ENCODE measurements at regions not wholly inside any gene's neighbourhood (a gene's known extent, or its start where the extent isn't known, plus 50 kb on each side); places are given as distances from the start of the nearest gene placed in this dataset.

GRCh38 chr1:71228742-71229365, 148.0 kb upstream of the ZRANB2 start:
- Histone ChIP-seq H3K36me3 (ENCODE audit: control insufficient read depth, insufficient read depth, low read length) (no peaks in the 10 kb centered on the region), H3K9me3 (no peaks in the 10 kb centered on the region), H3K27me3 (replicated peaks; ENCODE audit: control insufficient read depth, insufficient read depth, low read length) (no peaks in the 10 kb centered on the region), H3K4me3 (ENCODE audit: low read depth, low read length) (no peak overlapping the region), H3K4me1 (no peaks in the 10 kb centered on the region)
- ChIA-PET CTCF (no interaction called here), POLR2A (no interaction called here)
- BruUV-seq (replicated peaks), result no TSS peak
- DNase-seq, result no peak
- H3K27ac Mint-ChIP-seq (ENCODE audit: unreplicated experiment), result no peak overlapping the region
- TF ChIP-seq CTCF (IDR thresholded peaks at IDR 0.05; ENCODE audit: insufficient read depth in 1 of 2, low read depth in 1 of 2, low read length in 1 of 2, severe bottlenecking in 1 of 2, unreplicated experiment in 1 of 2), result no peak
- intact Hi-C loops (cut with micrococcal nuclease; ENCODE audit: unreplicated experiment), result no loop called here
- H3K9me3 Mint-ChIP-seq (ENCODE audit: unreplicated experiment), result no peaks in the 10 kb centered on the region
- no peak overlapping the region for H3K4me3 Mint-ChIP-seq (ENCODE audit: unreplicated experiment)
- no peaks in the 10 kb centered on the region for H3K4me1 Mint-ChIP-seq (ENCODE audit: low read depth, unreplicated experiment)
- H3K36me3 Mint-ChIP-seq (ENCODE audit: insufficient read depth, unreplicated experiment), result no peaks in the 10 kb centered on the region
- peaks cover 4% of the 10 kb centered on the region for H3K27me3 Mint-ChIP-seq (ENCODE audit: insufficient read depth, unreplicated experiment)

- Histone ChIP-seq H3K4me1 (no peaks in the 10 kb centered on the region), H3K27me3 (replicated peaks; ENCODE audit: control insufficient read depth, insufficient read depth, low read length) (no peaks in the 10 kb centered on the region), H3K9me3 (no peaks in the 10 kb centered on the region), H3K4me3 (ENCODE audit: low read depth, low read length) (no peak overlapping the region), H3K36me3 (ENCODE audit: control insufficient read depth, insufficient read depth, low read length) (no peaks in the 10 kb centered on the region)
- DNase-seq, result no peak
- Mint-ChIP-seq H3K27me3 (ENCODE audit: insufficient read depth, unreplicated experiment) (peaks cover 4% of the 10 kb centered on the region), H3K4me1 (ENCODE audit: low read depth, unreplicated experiment) (no peaks in the 10 kb centered on the region), H3K9me3 (ENCODE audit: unreplicated experiment) (no peaks in the 10 kb centered on the region), H3K27ac (ENCODE audit: unreplicated experiment) (no peak overlapping the region), H3K36me3 (ENCODE audit: insufficient read depth, unreplicated experiment) (no peaks in the 10 kb centered on the region), H3K4me3 (ENCODE audit: unreplicated experiment) (no peak overlapping the region)
- POLR2A ChIA-PET, result no interaction called here
- CTCF ChIA-PET, result no interaction called here
- no TSS peak for BruUV-seq (replicated peaks)
- intact Hi-C loops (cut with micrococcal nuclease; ENCODE audit: unreplicated experiment), result no loop called here
- no peak for TF ChIP-seq CTCF (IDR thresholded peaks at IDR 0.05; ENCODE audit: insufficient read depth in 1 of 2, low read depth in 1 of 2, low read length in 1 of 2, severe bottlenecking in 1 of 2, unreplicated experiment in 1 of 2)
These were observed 147.4 kb upstream of the ZRANB2 start for GRCh38 chr1:71228241-71228640.

- CTCF ChIA-PET, result no interaction called here
- DNase-seq, result no peak
These were observed 144.0 kb upstream of the ZRANB2 start for GRCh38 chr1:71224741-71225377.

More at GRCh38 chr1:71224741-71225377, 144.0 kb upstream of the ZRANB2 start:
- no peak overlapping the region for H3K27ac Mint-ChIP-seq (ENCODE audit: unreplicated experiment)
- Histone ChIP-seq H3K4me1 (no peaks in the 10 kb centered on the region), H3K27me3 (replicated peaks; ENCODE audit: control insufficient read depth, insufficient read depth, low read length) (no peaks in the 10 kb centered on the region), H3K4me3 (ENCODE audit: low read depth, low read length) (no peak overlapping the region), H3K9me3 (no peaks in the 10 kb centered on the region), H3K36me3 (ENCODE audit: control insufficient read depth, insufficient read depth, low read length) (no peaks in the 10 kb centered on the region)
- peaks cover under 1% of the 10 kb centered on the region for H3K27me3 Mint-ChIP-seq (ENCODE audit: insufficient read depth, unreplicated experiment)
- TF ChIP-seq CTCF (IDR thresholded peaks at IDR 0.05; ENCODE audit: insufficient read depth in 1 of 2, low read depth in 1 of 2, low read length in 1 of 2, severe bottlenecking in 1 of 2, unreplicated experiment in 1 of 2), result no peak
- POLR2A ChIA-PET, result no interaction called here
- no peak overlapping the region for H3K4me3 Mint-ChIP-seq (ENCODE audit: unreplicated experiment)
- H3K36me3 Mint-ChIP-seq (ENCODE audit: insufficient read depth, unreplicated experiment), result no peaks in the 10 kb centered on the region
- H3K4me1 Mint-ChIP-seq (ENCODE audit: low read depth, unreplicated experiment), result no peaks in the 10 kb centered on the region
- no peaks in the 10 kb centered on the region for H3K9me3 Mint-ChIP-seq (ENCODE audit: unreplicated experiment)
- no TSS peak for BruUV-seq (replicated peaks)
- intact Hi-C loops (cut with micrococcal nuclease; ENCODE audit: unreplicated experiment), result no loop called here

Data from Caco-2 (cell line).